HG02678 (cell line): ENCODE measurements at regions not wholly inside any gene's neighbourhood (a gene's known extent, or its start where the extent isn't known, plus 50 kb on each side); places are given as distances from the start of the nearest gene placed in this dataset.
"Not testable (repeated sequence)": the region's sequence is repeated elsewhere in the genome, so short reads cannot be mapped to it uniquely, and the experiment has no call there.

ENCODE experiments used
- ATAC-seq: cut with Tn5 transposase; IDR thresholded peaks from one replicate; pipeline ENCODE4 v1.9.1; 2021; ENCODE audit warnings: mild to moderate bottlenecking, moderate library complexity; ENCODE audit not compliant: unreplicated experiment

- ATAC-seq: no peak
Measured at GRCh38 chr4:174183259-174183658, 100.2 kb downstream of the FBXO8 start.

- ATAC-seq: no peak
Measured at GRCh38 chr4:174181827-174182226, 101.6 kb downstream of the FBXO8 start.

GRCh38 chr4:174177536-174177935, 105.9 kb downstream of the FBXO8 start:
- no peak for ATAC-seq

- not testable (repeated sequence) for ATAC-seq
Measured at GRCh38 chr4:174175836-174176235, 107.6 kb downstream of the FBXO8 start.

GRCh38 chr4:174173360-174173759, 110.1 kb downstream of the FBXO8 start:
- ATAC-seq: no peak

GRCh38 chr4:174172274-174172673, 111.2 kb downstream of the FBXO8 start:
- ATAC-seq: no peak

- no peak for ATAC-seq
Measured at GRCh38 chr4:174170906-174171305, 112.6 kb downstream of the FBXO8 start.

- ATAC-seq: no peak
Measured at GRCh38 chr4:174170091-174170490, 113.4 kb downstream of the FBXO8 start.

GRCh38 chr4:174157106-174157607, 126.3 kb downstream of the FBXO8 start:
- no peak for ATAC-seq

GRCh38 chr4:174156239-174156826, 127.1 kb downstream of the FBXO8 start:
- ATAC-seq: peak; percentile 89

GRCh38 chr4:174154215-174154854, 129.1 kb downstream of the FBXO8 start:
- no peak for ATAC-seq

GRCh38 chr4:174152717-174153466, 130.6 kb downstream of the FBXO8 start:
- ATAC-seq: no peak

GRCh38 chr4:174147863-174148262, 135.6 kb downstream of the FBXO8 start:
- no peak for ATAC-seq

- no peak for ATAC-seq
Measured at GRCh38 chr4:174144106-174144505, 139.4 kb downstream of the FBXO8 start.

GRCh38 chr4:174141876-174142275, 141.6 kb downstream of the FBXO8 start:
- ATAC-seq: no peak

GRCh38 chr4:174138616-174139015, 144.9 kb downstream of the FBXO8 start:
- ATAC-seq: no peak

GRCh38 chr4:174137698-174138097, 145.8 kb downstream of the FBXO8 start:
- ATAC-seq: no peak

- no peak for ATAC-seq
Measured at GRCh38 chr4:174135936-174136406, 147.5 kb downstream of the FBXO8 start.

GRCh38 chr4:174135530-174135929, 147.9 kb downstream of the FBXO8 start:
- ATAC-seq: no peak

- ATAC-seq: no peak
Measured at GRCh38 chr4:174134361-174134760, 149.1 kb downstream of the FBXO8 start.

- ATAC-seq: no peak
Measured at GRCh38 chr4:174133551-174133950, 149.9 kb downstream of the FBXO8 start.

GRCh38 chr4:174131901-174132300, 151.6 kb downstream of the FBXO8 start:
- ATAC-seq: no peak
